ENCODE measurements at regions not wholly inside any gene's neighbourhood (a gene's known extent, or its start where the extent isn't known, plus 50 kb on each side); places are given as distances from the start of the nearest gene placed in this dataset.

- TF ChIP-seq SMC3 (IDR thresholded peaks at IDR 0.05; ENCODE audit: low read depth, low read length), result no peak
- no peak for TF ChIP-seq RXRA (IDR thresholded peaks at IDR 0.05; ENCODE audit: borderline replicate concordance, low read depth)
- TF ChIP-seq CTCF (IDR thresholded peaks at IDR 0.05), result no peak
- no peak for TF ChIP-seq YY1 (IDR thresholded peaks at IDR 0.05; ENCODE audit: low read depth)
- TF ChIP-seq JUND (IDR thresholded peaks at IDR 0.05), result no peak
- no peak for TF ChIP-seq EP300 (IDR thresholded peaks at IDR 0.05; ENCODE audit: borderline replicate concordance in 1 of 2, low read depth in 1 of 2, low read length in 1 of 2)
- no peak for TF ChIP-seq USF1 (IDR thresholded peaks at IDR 0.05; ENCODE audit: borderline replicate concordance, low read depth)
- TF ChIP-seq FOXM1 (IDR thresholded peaks at IDR 0.05; ENCODE audit: low read depth), result no peak
- no peak for TF ChIP-seq TAF1 (IDR thresholded peaks at IDR 0.05; ENCODE audit: borderline replicate concordance, low read depth, low read length)
- no peak for TF ChIP-seq GABPA (IDR thresholded peaks at IDR 0.05; ENCODE audit: low read depth)
- no peak for TF ChIP-seq FOSL2 (IDR thresholded peaks at IDR 0.05; ENCODE audit: borderline replicate concordance, low read depth)
Measured at GRCh38 chr3:182715006-182715405, 78.3 kb upstream of the ATP11B start.

All from SK-N-SH (cell line).